ENCODE measurements at regions not wholly inside any gene's neighbourhood (a gene's known extent, or its start where the extent isn't known, plus 50 kb on each side); places are given as distances from the start of the nearest gene placed in this dataset.

DNA sequence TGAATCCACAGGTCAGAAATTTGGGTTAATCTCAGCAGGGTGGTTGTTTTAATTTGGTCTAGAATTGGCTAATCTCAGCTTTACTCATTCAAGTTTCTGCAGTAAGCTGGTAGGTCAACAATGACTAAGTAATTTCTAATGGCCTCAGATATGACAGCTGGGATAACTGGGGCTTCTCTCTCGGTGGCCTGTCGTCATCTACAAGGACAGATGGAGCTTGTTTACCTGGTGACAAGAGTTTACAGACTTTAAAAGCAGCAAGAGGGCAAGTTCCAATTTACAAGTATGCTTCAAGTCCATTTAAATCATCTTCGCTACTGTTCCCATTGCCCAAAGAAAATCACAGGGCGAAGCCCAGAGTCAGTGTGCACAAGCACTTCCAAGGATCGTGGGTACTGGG, 453.9 kb downstream of the PDHA2 start:
- TF ChIP-seq POLR2AphosphoS5 (IDR thresholded peaks at IDR 0.05; ENCODE audit: low read depth, low read length) = no peak
- no peak for TF ChIP-seq POLR2A (IDR thresholded peaks at IDR 0.05; ENCODE audit: low read depth, low read length)
- TF ChIP-seq TAF1 (IDR thresholded peaks at IDR 0.05; ENCODE audit: borderline replicate concordance, low read depth, low read length) = no peak
- DNase-seq (ENCODE audit: insufficient read length) (no peak), FAIRE-seq (no peak)

- TF ChIP-seq POLR2A (IDR thresholded peaks at IDR 0.05; ENCODE audit: low read depth, low read length) (no peak), POLR2AphosphoS5 (IDR thresholded peaks at IDR 0.05; ENCODE audit: low read depth, low read length) (no peak), TAF1 (IDR thresholded peaks at IDR 0.05; ENCODE audit: borderline replicate concordance, low read depth, low read length) (no peak)
- FAIRE-seq = no peak
- no peak for DNase-seq (ENCODE audit: insufficient read length)
These were observed 455.3 kb downstream of the PDHA2 start for GRCh38 chr4:96295143-96295741.

DNA sequence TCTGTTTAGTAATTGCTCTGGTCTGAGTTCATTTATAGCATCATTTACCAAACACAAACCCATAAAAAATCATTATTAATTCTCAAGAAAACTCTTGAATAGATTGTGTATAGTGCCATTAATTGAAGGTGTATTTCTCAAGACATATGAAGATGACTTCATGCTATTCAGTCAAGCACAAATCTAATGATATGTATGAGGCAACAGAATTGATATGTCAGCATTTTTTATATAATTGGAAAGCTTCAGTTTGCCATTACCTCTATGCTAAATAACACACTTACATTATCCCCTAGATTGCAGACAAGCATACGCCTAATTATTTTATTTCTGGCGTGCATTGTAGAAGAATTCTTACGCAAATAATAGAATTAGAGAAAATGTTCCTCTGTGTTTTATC, 461.8 kb downstream of the PDHA2 start:
- TF ChIP-seq TAF1 (IDR thresholded peaks at IDR 0.05; ENCODE audit: borderline replicate concordance, low read depth, low read length) = no peak
- TF ChIP-seq POLR2A (IDR thresholded peaks at IDR 0.05; ENCODE audit: low read depth, low read length) = no peak
- TF ChIP-seq POLR2AphosphoS5 (IDR thresholded peaks at IDR 0.05; ENCODE audit: low read depth, low read length) = no peak
- DNase-seq (ENCODE audit: insufficient read length) = no peak
- no peak for FAIRE-seq

DNA sequence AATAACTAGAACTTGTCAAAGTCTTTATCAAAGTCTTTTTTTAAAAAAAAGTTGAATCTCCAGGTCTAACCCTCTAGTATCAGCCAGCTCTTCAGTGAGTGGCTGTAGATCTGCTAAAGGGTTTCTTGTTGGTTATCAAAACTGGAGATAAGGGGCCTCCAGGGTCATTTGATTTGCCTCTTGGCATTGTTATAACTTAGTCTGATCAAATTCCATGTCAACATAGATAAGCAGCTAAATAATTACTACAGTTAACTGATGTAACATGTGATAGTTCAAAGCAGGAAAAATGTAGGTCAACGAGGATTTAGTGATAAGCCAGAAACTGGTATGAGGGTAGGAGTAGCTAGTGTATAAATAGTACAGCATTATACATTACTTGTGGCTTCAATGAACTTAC, 465.1 kb downstream of the PDHA2 start:
- TF ChIP-seq TAF1 (IDR thresholded peaks at IDR 0.05; ENCODE audit: borderline replicate concordance, low read depth, low read length) (no peak), POLR2A (IDR thresholded peaks at IDR 0.05; ENCODE audit: low read depth, low read length) (no peak), POLR2AphosphoS5 (IDR thresholded peaks at IDR 0.05; ENCODE audit: low read depth, low read length) (no peak)
- DNase-seq (ENCODE audit: insufficient read length) (no peak), FAIRE-seq (no peak)

- DNase-seq (ENCODE audit: insufficient read length) = no peak
- no peak for FAIRE-seq
- TF ChIP-seq TAF1 (IDR thresholded peaks at IDR 0.05; ENCODE audit: borderline replicate concordance, low read depth, low read length) = no peak
- no peak for TF ChIP-seq POLR2A (IDR thresholded peaks at IDR 0.05; ENCODE audit: low read depth, low read length)
- no peak for TF ChIP-seq POLR2AphosphoS5 (IDR thresholded peaks at IDR 0.05; ENCODE audit: low read depth, low read length)
These were observed 472.3 kb downstream of the PDHA2 start for GRCh38 chr4:96312046-96312685.

- no peak for DNase-seq (ENCODE audit: insufficient read length)
- FAIRE-seq = no peak
- TF ChIP-seq POLR2AphosphoS5 (IDR thresholded peaks at IDR 0.05; ENCODE audit: low read depth, low read length) (no peak), TAF1 (IDR thresholded peaks at IDR 0.05; ENCODE audit: borderline replicate concordance, low read depth, low read length) (no peak), POLR2A (IDR thresholded peaks at IDR 0.05; ENCODE audit: low read depth, low read length) (no peak)
These were observed 475.9 kb downstream of the PDHA2 start for GRCh38 chr4:96315815-96316214.

DNA sequence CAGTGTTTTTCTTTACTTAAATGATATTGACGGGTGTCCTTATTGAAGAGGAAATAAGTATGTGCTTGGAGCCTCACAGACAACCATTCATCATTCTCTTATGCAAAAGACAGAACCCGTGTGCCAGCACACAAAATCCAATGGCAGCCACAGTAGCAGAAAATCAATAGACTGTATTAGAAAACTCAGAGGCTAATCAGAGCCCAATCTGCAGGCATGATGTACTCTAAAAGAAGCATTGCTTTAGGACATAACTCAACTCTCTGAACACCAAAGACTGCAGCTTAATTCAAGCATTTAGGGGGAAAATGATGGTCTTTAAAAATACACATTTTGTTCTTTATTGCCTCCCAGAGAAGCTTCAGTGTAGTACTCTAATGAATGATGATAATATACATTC, 476.9 kb downstream of the PDHA2 start:
- FAIRE-seq (no peak), DNase-seq (ENCODE audit: insufficient read length) (no peak)
- TF ChIP-seq POLR2AphosphoS5 (IDR thresholded peaks at IDR 0.05; ENCODE audit: low read depth, low read length) (no peak), POLR2A (IDR thresholded peaks at IDR 0.05; ENCODE audit: low read depth, low read length) (no peak), TAF1 (IDR thresholded peaks at IDR 0.05; ENCODE audit: borderline replicate concordance, low read depth, low read length) (no peak)

DNA sequence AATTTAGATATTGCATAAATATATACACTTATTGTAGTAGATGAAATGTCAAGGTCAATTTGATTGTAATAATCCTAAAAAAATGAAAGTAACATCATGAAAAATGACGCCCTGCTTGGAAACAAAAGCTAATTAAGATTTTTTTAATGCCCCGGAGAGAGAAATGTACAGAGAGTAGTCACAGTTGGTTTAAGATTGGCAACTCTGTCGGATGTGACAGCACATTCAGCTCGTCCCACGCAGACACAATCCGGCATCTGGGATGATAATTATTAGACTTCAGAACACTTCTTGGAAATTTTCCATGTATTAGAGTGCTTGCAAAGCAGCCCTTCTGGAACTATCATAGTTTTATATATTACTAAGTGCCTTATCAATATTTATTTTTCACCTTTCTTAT, 478.0 kb downstream of the PDHA2 start:
- FAIRE-seq = no peak
- no peak for TF ChIP-seq POLR2AphosphoS5 (IDR thresholded peaks at IDR 0.05; ENCODE audit: low read depth, low read length)
- no peak for TF ChIP-seq POLR2A (IDR thresholded peaks at IDR 0.05; ENCODE audit: low read depth, low read length)
- TF ChIP-seq TAF1 (IDR thresholded peaks at IDR 0.05; ENCODE audit: borderline replicate concordance, low read depth, low read length) = no peak
- DNase-seq (ENCODE audit: insufficient read length) = no peak

DNA sequence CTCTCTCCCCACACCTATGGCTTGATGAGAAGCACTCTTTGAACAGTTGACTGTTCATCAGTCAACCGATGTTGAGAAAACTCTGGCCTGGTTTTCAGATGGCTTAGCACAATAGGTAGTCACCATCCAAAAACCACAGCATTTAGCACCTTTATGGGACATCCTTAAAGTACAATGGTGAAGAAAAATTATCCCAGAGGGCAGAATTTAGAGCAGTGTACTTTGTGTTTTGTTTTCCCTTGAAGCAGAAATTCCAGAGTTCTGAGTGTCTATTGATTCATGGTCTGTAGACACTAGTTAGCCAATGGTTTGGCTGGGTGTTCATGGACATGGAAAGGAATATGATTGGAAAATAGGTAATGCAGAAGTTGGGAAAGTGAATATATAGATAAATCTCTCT, 487.0 kb downstream of the PDHA2 start:
- no peak for FAIRE-seq

DNA sequence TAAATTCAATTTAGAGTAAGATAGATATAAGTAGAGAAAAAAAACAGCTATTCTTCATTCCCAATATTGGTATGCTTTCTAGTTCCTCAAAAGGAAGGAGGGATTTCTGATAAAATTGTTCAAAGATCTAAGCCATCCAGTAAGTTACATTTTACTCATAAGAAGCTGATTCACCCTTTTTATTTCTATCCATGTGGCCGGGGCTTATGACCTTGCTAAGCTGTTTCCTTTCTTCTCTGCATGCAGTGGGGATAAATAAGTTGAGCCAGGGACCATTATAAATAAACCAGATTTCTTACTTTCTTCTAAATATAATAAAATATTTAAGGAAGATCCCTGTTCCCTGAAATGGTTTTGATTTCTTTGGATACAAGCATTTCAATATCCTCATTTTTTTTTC, 502.3 kb downstream of the PDHA2 start:
- FAIRE-seq = no peak
- no peak for DNase-seq (ENCODE audit: insufficient read length)
- TF ChIP-seq TAF1 (IDR thresholded peaks at IDR 0.05; ENCODE audit: borderline replicate concordance, low read depth, low read length) = no peak
- TF ChIP-seq POLR2AphosphoS5 (IDR thresholded peaks at IDR 0.05; ENCODE audit: low read depth, low read length) = no peak

More for the DNA sequence above, 487.0 kb downstream of the PDHA2 start:
- no peak for TF ChIP-seq POLR2A (IDR thresholded peaks at IDR 0.05; ENCODE audit: low read depth, low read length)
- no peak for TF ChIP-seq TAF1 (IDR thresholded peaks at IDR 0.05; ENCODE audit: borderline replicate concordance, low read depth, low read length)
- TF ChIP-seq POLR2AphosphoS5 (IDR thresholded peaks at IDR 0.05; ENCODE audit: low read depth, low read length) = no peak
- DNase-seq (ENCODE audit: insufficient read length) = no peak

- no peak for FAIRE-seq
- no peak for TF ChIP-seq POLR2AphosphoS5 (IDR thresholded peaks at IDR 0.05; ENCODE audit: low read depth, low read length)
- TF ChIP-seq TAF1 (IDR thresholded peaks at IDR 0.05; ENCODE audit: borderline replicate concordance, low read depth, low read length) = no peak
- TF ChIP-seq POLR2A (IDR thresholded peaks at IDR 0.05; ENCODE audit: low read depth, low read length) = no peak
- no peak for DNase-seq (ENCODE audit: insufficient read length)
These were observed 503.0 kb downstream of the PDHA2 start for GRCh38 chr4:96342790-96343455.

GRCh38 chr4:96343836-96344235, 503.9 kb downstream of the PDHA2 start:
- FAIRE-seq (no peak), DNase-seq (ENCODE audit: insufficient read length) (no peak)
- TF ChIP-seq POLR2A (IDR thresholded peaks at IDR 0.05; ENCODE audit: low read depth, low read length) (no peak), POLR2AphosphoS5 (IDR thresholded peaks at IDR 0.05; ENCODE audit: low read depth, low read length) (no peak), TAF1 (IDR thresholded peaks at IDR 0.05; ENCODE audit: borderline replicate concordance, low read depth, low read length) (no peak)
